ENCODE measurements at regions not wholly inside any gene's neighbourhood (a gene's known extent, or its start where the extent isn't known, plus 50 kb on each side); places are given as distances from the start of the nearest gene placed in this dataset.

DNA sequence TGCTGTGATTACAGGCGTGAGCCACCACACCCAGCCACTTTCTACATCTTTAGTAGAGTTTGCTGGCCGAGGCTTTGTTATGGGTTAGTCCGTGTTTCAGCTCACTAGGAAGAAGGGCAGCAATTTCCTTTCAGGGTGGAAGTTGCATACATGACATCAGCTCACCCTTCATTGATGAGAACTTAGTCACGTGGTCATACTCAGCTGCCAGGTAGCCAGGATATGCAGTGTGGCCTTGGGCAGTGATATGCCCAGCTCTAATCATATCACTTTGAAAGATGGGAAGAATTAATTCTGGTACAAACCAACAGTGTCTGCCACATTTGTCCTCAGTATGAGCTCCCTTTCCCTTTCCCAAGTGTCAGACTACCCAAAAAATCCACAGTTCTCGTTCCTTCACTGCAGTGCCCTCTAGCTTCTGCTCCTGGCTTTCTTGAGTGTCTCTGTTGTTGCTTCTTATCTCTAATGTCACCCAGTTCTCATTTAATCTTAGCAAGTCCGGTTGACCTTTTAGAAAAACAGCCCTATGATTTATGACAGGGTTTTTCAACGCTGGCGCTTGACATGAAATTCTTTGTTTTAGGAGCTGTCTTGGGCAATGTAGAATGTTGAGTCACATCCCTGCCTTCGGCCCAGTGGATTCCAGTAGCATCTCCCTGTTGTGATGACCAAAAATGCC, 108.7 kb upstream of the ITGB1 start:
- no peak overlapping the region for H3K4me2 ChIP-seq (replicated peaks; ENCODE audit: extremely low read depth, low read length, poor library complexity, severe bottlenecking)
- H3K79me2 ChIP-seq (ENCODE audit: insufficient read depth, low read length), result no peaks in the 10 kb centered on the region
- no peaks in the 10 kb centered on the region for H3K27me3 ChIP-seq (ENCODE audit: control insufficient read depth in 2 of 2, insufficient read depth in 2 of 2, low read length in 2 of 2)
- 91% methylated on average over 3 of the region's 9 CpGs for WGBS (ENCODE audit: insufficient coverage)
- no peaks in the 10 kb centered on the region for H3K9me3 ChIP-seq (replicated peaks in 1 of 2; ENCODE audit: control insufficient read depth in 1 of 2, insufficient read depth in 1 of 2, low read length in 2 of 2)
- Mint-ChIP-seq H3K9me3 (peaks cover 0 to 20% (median 5%) of the 10 kb centered on the region in 7 donors), H3K27me3 (ENCODE audit: low read depth in 3 of 3) (peaks cover 0 to 3% (median 0%) of the 10 kb centered on the region in 3 donors), H3K36me3 (no peaks in the 10 kb centered on the region), H3K4me1 (no peaks in the 10 kb centered on the region), H3K27ac (peak overlapping the region in 1 of 7 donors; percentile 3), H3K4me3 (no peak overlapping the region)
- no peaks in the 10 kb centered on the region for H3K4me1 ChIP-seq (ENCODE audit: control insufficient read depth in 1 of 2, insufficient read depth in 2 of 2, low read length in 2 of 2)
- no peak overlapping the region for H3K9ac ChIP-seq (ENCODE audit: insufficient read depth, low read length, poor library complexity, severe bottlenecking)
- H4K20me1 ChIP-seq (ENCODE audit: insufficient read depth, low read length), result no peaks in the 10 kb centered on the region
- no peak overlapping the region for H3K27ac ChIP-seq (ENCODE audit: low read depth in 1 of 2, low read length in 2 of 2)
- no peak overlapping the region for H2AFZ ChIP-seq (ENCODE audit: insufficient read depth, low read depth, low read length, poor library complexity, severe bottlenecking)
- intact Hi-C loops (cut with micrococcal nuclease), result no loop called here
- H3K4me3 ChIP-seq (replicated peaks in 1 of 3; ENCODE audit: low read depth in 2 of 3, low read length in 3 of 3), result no peak overlapping the region
- TF ChIP-seq, protein P1, sequence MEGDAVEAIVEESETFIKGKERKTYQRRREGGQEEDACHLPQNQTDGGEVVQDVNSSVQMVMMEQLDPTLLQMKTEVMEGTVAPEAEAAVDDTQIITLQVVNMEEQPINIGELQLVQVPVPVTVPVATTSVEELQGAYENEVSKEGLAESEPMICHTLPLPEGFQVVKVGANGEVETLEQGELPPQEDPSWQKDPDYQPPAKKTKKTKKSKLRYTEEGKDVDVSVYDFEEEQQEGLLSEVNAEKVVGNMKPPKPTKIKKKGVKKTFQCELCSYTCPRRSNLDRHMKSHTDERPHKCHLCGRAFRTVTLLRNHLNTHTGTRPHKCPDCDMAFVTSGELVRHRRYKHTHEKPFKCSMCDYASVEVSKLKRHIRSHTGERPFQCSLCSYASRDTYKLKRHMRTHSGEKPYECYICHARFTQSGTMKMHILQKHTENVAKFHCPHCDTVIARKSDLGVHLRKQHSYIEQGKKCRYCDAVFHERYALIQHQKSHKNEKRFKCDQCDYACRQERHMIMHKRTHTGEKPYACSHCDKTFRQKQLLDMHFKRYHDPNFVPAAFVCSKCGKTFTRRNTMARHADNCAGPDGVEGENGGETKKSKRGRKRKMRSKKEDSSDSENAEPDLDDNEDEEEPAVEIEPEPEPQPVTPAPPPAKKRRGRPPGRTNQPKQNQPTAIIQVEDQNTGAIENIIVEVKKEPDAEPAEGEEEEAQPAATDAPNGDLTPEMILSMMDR (IDR thresholded peaks at IDR 0.05), result no peak
- H3K36me3 ChIP-seq (replicated peaks in 1 of 2; ENCODE audit: control insufficient read depth in 1 of 2, insufficient read depth in 2 of 2, low read length in 2 of 2), result no peaks in the 10 kb centered on the region
- DNase-seq, result no peak

DNA sequence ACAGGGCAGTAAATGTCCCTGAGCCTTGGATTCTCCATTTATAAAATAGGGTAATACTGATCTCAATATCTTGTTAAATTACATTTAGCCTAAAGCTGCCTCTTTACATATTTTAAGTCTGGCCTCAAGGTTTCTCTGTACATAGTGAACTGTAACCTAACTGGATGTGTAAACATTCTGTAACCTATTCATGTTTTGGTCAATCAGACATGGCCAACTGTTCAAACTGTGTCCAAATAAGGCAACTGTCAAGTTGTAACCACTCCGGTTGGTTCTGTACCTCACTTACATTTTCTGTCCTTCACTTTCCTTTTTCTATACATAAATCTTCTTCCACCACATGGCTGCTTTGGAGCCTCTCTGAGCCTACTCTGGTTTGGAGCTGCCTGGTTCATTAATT, 107.1 kb upstream of the ITGB1 start:
- no peaks in the 10 kb centered on the region for H3K9me3 ChIP-seq (replicated peaks in 1 of 2; ENCODE audit: control insufficient read depth in 1 of 2, insufficient read depth in 1 of 2, low read length in 2 of 2)
- peaks cover 0 to 23% (median 4%) of the 10 kb centered on the region in 7 donors for H3K9me3 Mint-ChIP-seq
- no peaks in the 10 kb centered on the region for H3K4me1 ChIP-seq (ENCODE audit: control insufficient read depth in 1 of 2, insufficient read depth in 2 of 2, low read length in 2 of 2)
- H3K27ac Mint-ChIP-seq, result no peak overlapping the region
- H3K36me3 ChIP-seq (replicated peaks in 1 of 2; ENCODE audit: control insufficient read depth in 1 of 2, insufficient read depth in 2 of 2, low read length in 2 of 2), result no peaks in the 10 kb centered on the region
- no peaks in the 10 kb centered on the region for H3K79me2 ChIP-seq (ENCODE audit: insufficient read depth, low read length)
- WGBS (ENCODE audit: insufficient coverage), result no CpG with 5 or more reads among the region's 1 CpG
- TF ChIP-seq, protein P1 (IDR thresholded peaks at IDR 0.05), result no peak
- H3K27me3 Mint-ChIP-seq (ENCODE audit: low read depth in 3 of 3), result peaks cover 0 to 3% (median 0%) of the 10 kb centered on the region in 3 donors
- H3K4me3 ChIP-seq (replicated peaks in 1 of 3; ENCODE audit: low read depth in 2 of 3, low read length in 3 of 3), result no peak overlapping the region
- no peak overlapping the region for H3K4me3 Mint-ChIP-seq
- no peak overlapping the region for H2AFZ ChIP-seq (ENCODE audit: insufficient read depth, low read depth, low read length, poor library complexity, severe bottlenecking)
- no peak overlapping the region for H3K4me2 ChIP-seq (replicated peaks; ENCODE audit: extremely low read depth, low read length, poor library complexity, severe bottlenecking)
- no peak for DNase-seq
- no peaks in the 10 kb centered on the region for H3K36me3 Mint-ChIP-seq
- no peak overlapping the region for H3K9ac ChIP-seq (ENCODE audit: insufficient read depth, low read length, poor library complexity, severe bottlenecking)
- H3K27ac ChIP-seq (ENCODE audit: low read depth in 1 of 2, low read length in 2 of 2), result no peak overlapping the region
- H3K4me1 Mint-ChIP-seq, result no peaks in the 10 kb centered on the region
- no peaks in the 10 kb centered on the region for H3K27me3 ChIP-seq (ENCODE audit: control insufficient read depth in 2 of 2, insufficient read depth in 2 of 2, low read length in 2 of 2)
- intact Hi-C loops (cut with micrococcal nuclease), result no loop called here
- H4K20me1 ChIP-seq (ENCODE audit: insufficient read depth, low read length), result no peaks in the 10 kb centered on the region

Measured in CD14-positive monocyte (primary cell).